GM19468 (cell line): ENCODE measurements at regions not wholly inside any gene's neighbourhood (a gene's known extent, or its start where the extent isn't known, plus 50 kb on each side); places are given as distances from the start of the nearest gene placed in this dataset.
"Not testable (repeated sequence)": the region's sequence is repeated elsewhere in the genome, so short reads cannot be mapped to it uniquely, and the experiment has no call there.

Experiments used
- ATAC-seq: cut with Tn5 transposase; IDR thresholded peaks from one replicate; pipeline ENCODE4 v1.9.1; 2021; ENCODE audit warnings: mild to moderate bottlenecking, moderate library complexity, moderate number of reproducible peaks; ENCODE audit not compliant: unreplicated experiment; ENCODE audit errors: extremely low read depth

GRCh38 chr14:27660683-27661082, 1062.8 kb upstream of the NOVA1 start:
- no peak for ATAC-seq

GRCh38 chr14:27668531-27668930, 1070.7 kb upstream of the NOVA1 start:
- ATAC-seq: no peak

- no peak for ATAC-seq
Measured at GRCh38 chr14:27672047-27672446, 1074.2 kb upstream of the NOVA1 start.

GRCh38 chr14:27672811-27673737, 1075.2 kb upstream of the NOVA1 start:
- not testable (repeated sequence) for ATAC-seq

GRCh38 chr14:27686137-27686536, 1080.5 kb upstream of the FOXG1 start:
- no peak for ATAC-seq

- no peak for ATAC-seq
Measured at GRCh38 chr14:27688841-27689444, 1077.6 kb upstream of the FOXG1 start.

- ATAC-seq: no peak
Measured at GRCh38 chr14:27712364-27712763, 1054.2 kb upstream of the FOXG1 start.

- no peak for ATAC-seq
Measured at GRCh38 chr14:27715561-27715960, 1051.0 kb upstream of the FOXG1 start.

- ATAC-seq: no peak
Measured at GRCh38 chr14:27721760-27722159, 1044.8 kb upstream of the FOXG1 start.

- ATAC-seq: no peak
Measured at GRCh38 chr14:27725482-27725881, 1041.1 kb upstream of the FOXG1 start.

GRCh38 chr14:27727251-27727770, 1039.3 kb upstream of the FOXG1 start:
- ATAC-seq: no peak

- no peak for ATAC-seq
Measured at GRCh38 chr14:27730204-27730603, 1036.4 kb upstream of the FOXG1 start.

GRCh38 chr14:27739657-27740156, 1026.9 kb upstream of the FOXG1 start:
- ATAC-seq: no peak

- ATAC-seq: no peak
Measured at GRCh38 chr14:27750114-27750513, 1016.5 kb upstream of the FOXG1 start.

GRCh38 chr14:27757642-27758041, 1008.9 kb upstream of the FOXG1 start:
- ATAC-seq: not testable (repeated sequence)

- not testable (repeated sequence) for ATAC-seq
Measured at GRCh38 chr14:27760367-27760766, 1006.2 kb upstream of the FOXG1 start.

GRCh38 chr14:27799066-27800028, 967.2 kb upstream of the FOXG1 start:
- ATAC-seq: not testable (repeated sequence)

- ATAC-seq: not testable (repeated sequence)
Measured at GRCh38 chr14:27817746-27818430, 948.7 kb upstream of the FOXG1 start.

- not testable (repeated sequence) for ATAC-seq
Measured at GRCh38 chr14:27826149-27826548, 940.4 kb upstream of the FOXG1 start.
